Right lobe of liver (tissue), 6 donors: ENCODE measurements at regions not wholly inside any gene's neighbourhood (a gene's known extent, or its start where the extent isn't known, plus 50 kb on each side); places are given as distances from the start of the nearest gene placed in this dataset.

Experiments
- ATAC-seq, 4 donors: fragments of 200-7000 bp; cut with Tn5 transposase; one replicate each; pipeline ENCODE4 v1.9.1; 2020; ENCODE audit warnings: mild to moderate bottlenecking in 4 of 4, moderate library complexity in 4 of 4
- DNase-seq, 3 donors: peaks; one replicate each; pipeline ENCODE4 v3.0.0-alpha.2; 2020
- H3K27ac ChIP-seq, 3 donors: fragments of 200-600 bp; one replicate each; pipeline ENCODE4 v1.8.0; 2022
- H3K27me3 ChIP-seq, 2 donors: fragments of 200-600 bp; one replicate each; pipeline ENCODE4 v1.8.0; 2022
- H3K36me3 ChIP-seq, 4 donors: fragments of 200-600 bp; sonication (generic) in 1 of 4; one replicate each; pipeline versions ENCODE4 v1.5.1 to v1.8.0; 2017 to 2022; ENCODE audit warnings: control low read depth in 1 of 4
- H3K4me1 ChIP-seq, 4 donors: fragments of 200-600 bp; sonication (generic) in 1 of 4; one replicate each; pipeline versions ENCODE4 v1.5.1 to v1.8.0; 2017 to 2022; ENCODE audit warnings: control low read depth in 1 of 4
- H3K4me3 ChIP-seq, 3 donors: fragments of 200-600 bp; one replicate each; pipeline ENCODE4 v1.8.0; 2022
- H3K9me3 ChIP-seq, 4 donors: fragments of 200-600 bp; sonication (generic) in 1 of 4; one replicate each; pipeline versions ENCODE4 v1.5.1 to v1.8.0; 2017 to 2022; ENCODE audit warnings: control low read depth in 1 of 4
- POLR2A ChIP-seq: fragments of 450-650 bp; IDR thresholded peaks from one replicate; pipeline ENCODE4 v1.6.1; 2017; ENCODE audit warnings: antibody characterized with exemption, mild to moderate bottlenecking
- WGBS: methylation state at CpG from one replicate; pipeline ENCODE4 v1.1.6; 2018; ENCODE audit warnings: low coverage, low lambda C conversion rate; ENCODE audit not compliant: insufficient coverage; ENCODE audit errors: missing lambda C conversion rate; 5-methylcytosine and 5-hydroxymethylcytosine counted together
- intact Hi-C, 2 donors: fragments of 100-400 bp; cut with DNase I; formaldehyde crosslinking; loops; one replicate each; pipeline versions ENCODE4 v1.11.2 to v1.14.1; 2022
- TF ChIP-seq, protein P1 (sequence below), 4 donors: fragments of 200-600 bp in 3 of 4; fragments of 450-650 bp in 1 of 4; IDR thresholded peaks; one replicate each; pipeline versions ENCODE4 v1.5.1 to v1.8.0; 2016 to 2022; ENCODE audit warnings: antibody characterized with exemption in 4 of 4, mild to moderate bottlenecking in 2 of 4
- donor health status: DM: no; HTN: yes; CAD: no.
- donor health status: DM: no; HTN: no; CAD: no.
- donor health status: DM: no; HTN: no; CAD: no.
- donor health status: DM: no; HTN: yes; CAD: no.
- donor health status: DM: no; HTN: yes; CAD: no.

DNA sequence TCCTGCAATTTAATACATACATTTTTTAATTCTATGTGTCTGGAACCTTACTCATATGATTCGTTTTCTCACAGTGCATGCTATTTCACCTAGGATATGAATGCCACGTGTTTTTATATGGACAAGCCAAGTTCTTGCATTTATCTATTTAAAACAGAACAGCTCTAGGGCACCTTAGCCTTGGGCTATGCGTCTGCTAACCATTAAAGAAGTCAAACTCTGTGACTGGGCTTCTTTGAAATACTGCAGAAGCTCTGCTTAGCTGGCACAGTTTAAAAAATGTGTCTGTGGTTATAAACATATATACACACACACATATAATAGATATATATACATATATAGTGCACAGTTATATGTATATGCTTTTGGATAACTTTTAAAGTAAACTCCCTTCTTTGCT, 890.8 kb upstream of the KLHL29 start:
- DNase-seq: no peak
- Histone ChIP-seq H3K36me3 (no peaks in the 10 kb centered on the region), H3K4me1 (no peaks in the 10 kb centered on the region), H3K27me3 (no peaks in the 10 kb centered on the region), H3K27ac (no peak overlapping the region), H3K9me3 (no peaks in the 10 kb centered on the region), H3K4me3 (no peak overlapping the region)
- WGBS: 28% methylated on average over 3 of the region's 3 CpGs
- no peak for TF ChIP-seq POLR2A
- TF ChIP-seq, protein P1, sequence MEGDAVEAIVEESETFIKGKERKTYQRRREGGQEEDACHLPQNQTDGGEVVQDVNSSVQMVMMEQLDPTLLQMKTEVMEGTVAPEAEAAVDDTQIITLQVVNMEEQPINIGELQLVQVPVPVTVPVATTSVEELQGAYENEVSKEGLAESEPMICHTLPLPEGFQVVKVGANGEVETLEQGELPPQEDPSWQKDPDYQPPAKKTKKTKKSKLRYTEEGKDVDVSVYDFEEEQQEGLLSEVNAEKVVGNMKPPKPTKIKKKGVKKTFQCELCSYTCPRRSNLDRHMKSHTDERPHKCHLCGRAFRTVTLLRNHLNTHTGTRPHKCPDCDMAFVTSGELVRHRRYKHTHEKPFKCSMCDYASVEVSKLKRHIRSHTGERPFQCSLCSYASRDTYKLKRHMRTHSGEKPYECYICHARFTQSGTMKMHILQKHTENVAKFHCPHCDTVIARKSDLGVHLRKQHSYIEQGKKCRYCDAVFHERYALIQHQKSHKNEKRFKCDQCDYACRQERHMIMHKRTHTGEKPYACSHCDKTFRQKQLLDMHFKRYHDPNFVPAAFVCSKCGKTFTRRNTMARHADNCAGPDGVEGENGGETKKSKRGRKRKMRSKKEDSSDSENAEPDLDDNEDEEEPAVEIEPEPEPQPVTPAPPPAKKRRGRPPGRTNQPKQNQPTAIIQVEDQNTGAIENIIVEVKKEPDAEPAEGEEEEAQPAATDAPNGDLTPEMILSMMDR (IDR thresholded peaks at IDR 0.05): no peak
- no peak for ATAC-seq
- intact Hi-C loops: no loop called here

DNA sequence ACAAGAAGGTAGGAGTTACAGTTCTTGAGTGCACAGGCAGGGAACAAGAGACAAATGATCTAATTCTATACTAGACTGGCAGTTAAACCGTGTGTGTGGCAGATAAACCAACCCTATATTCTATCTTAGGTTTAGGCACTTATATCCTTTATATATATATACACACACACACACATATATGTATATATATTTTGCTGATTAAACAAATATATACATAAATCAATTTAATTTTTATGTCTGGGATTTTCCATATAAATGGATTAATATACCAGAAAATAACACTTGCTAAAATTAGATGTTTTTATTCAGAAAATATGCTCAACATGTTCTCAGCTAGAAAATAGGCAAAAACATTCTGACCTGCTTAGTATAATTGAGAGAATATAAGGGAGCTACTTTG, 887.9 kb upstream of the KLHL29 start:
- Histone ChIP-seq H3K4me3 (no peak overlapping the region), H3K36me3 (no peaks in the 10 kb centered on the region), H3K4me1 (no peaks in the 10 kb centered on the region), H3K27me3 (no peaks in the 10 kb centered on the region), H3K27ac (no peak overlapping the region), H3K9me3 (no peaks in the 10 kb centered on the region)
- WGBS: 56% methylated on average over 1 of the region's 1 CpG
- ATAC-seq (no peak), DNase-seq (no peak)
- TF ChIP-seq, protein P1 (IDR thresholded peaks at IDR 0.05): no peak
- intact Hi-C loops: no loop called here

DNA sequence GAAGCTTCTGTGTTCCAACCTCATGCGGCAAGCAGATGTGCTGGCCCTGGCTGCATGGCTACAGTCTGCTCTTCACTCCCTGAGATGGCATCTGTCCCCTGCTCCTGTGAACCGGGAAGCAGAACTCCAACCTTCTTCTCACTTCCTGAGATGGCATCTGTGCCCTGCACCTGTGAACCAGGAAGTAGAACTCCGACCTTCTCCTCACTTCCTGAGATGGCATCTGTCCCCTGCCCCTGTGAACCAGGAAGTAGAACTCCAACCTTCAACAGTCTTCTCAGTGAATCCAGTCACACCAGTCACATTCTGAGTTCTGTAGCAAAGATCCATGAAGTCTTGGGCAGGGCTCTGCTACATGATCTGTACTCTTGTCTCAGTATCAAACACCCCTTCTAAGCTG, 887.2 kb upstream of the KLHL29 start:
- 52% methylated on average over 3 of the region's 3 CpGs for WGBS
- H3K4me1 ChIP-seq: no peaks in the 10 kb centered on the region
- ATAC-seq: no peak
- TF ChIP-seq, protein P1 (IDR thresholded peaks at IDR 0.05): no peak
- TF ChIP-seq POLR2A: no peak
- no peaks in the 10 kb centered on the region for H3K36me3 ChIP-seq
- H3K4me3 ChIP-seq: no peak overlapping the region
- H3K27me3 ChIP-seq: no peaks in the 10 kb centered on the region
- H3K9me3 ChIP-seq: no peaks in the 10 kb centered on the region
- intact Hi-C loops: no loop called here
- DNase-seq: no peak
- H3K27ac ChIP-seq: no peak overlapping the region

DNA sequence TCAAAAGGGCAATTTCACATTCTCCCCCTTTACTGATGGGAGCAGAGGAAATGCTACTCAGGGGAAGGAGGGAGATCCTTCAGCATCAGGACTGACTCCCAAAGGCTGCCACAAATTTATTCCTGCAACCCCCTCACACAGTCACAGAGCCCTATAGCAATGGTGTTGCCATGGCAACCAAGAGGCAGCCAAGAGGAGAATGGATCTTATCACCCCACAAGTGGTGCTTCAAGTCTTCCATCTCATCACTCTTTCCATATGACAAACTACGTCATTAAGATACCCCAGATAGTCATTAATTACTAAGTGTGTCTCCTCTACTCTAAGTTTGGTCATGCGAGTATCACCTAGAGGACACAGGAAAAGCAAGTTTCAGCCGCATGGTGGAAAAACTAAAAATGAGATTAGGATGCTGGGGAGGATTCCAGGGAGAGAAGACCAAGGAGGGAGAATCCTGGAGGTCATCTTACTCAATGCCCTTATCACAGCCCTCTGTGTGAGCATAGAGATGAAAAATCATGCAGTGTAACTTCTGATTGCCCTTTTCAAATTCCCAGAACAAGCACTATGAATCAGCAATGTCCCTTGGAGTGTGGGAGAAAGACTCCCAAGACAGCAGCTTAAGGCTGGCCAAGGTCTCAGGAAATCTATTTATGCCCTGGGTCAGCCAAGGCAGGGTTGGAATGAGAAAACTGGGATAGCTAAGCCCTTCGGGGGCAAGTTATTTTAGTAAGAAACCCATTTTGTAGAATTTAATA, 885.7 kb upstream of the KLHL29 start:
- intact Hi-C loops: no loop called here
- Histone ChIP-seq H3K27ac (no peak overlapping the region), H3K9me3 (no peaks in the 10 kb centered on the region), H3K4me1 (no peaks in the 10 kb centered on the region), H3K4me3 (no peak overlapping the region), H3K36me3 (no peaks in the 10 kb centered on the region), H3K27me3 (no peaks in the 10 kb centered on the region)
- DNase-seq (no peak), ATAC-seq (peak in 3 of 4 donors; percentile 20 to 25 (median 24))
- WGBS: 50% methylated on average over 4 of the region's 4 CpGs
- TF ChIP-seq, protein P1 (IDR thresholded peaks at IDR 0.05): no peak

DNA sequence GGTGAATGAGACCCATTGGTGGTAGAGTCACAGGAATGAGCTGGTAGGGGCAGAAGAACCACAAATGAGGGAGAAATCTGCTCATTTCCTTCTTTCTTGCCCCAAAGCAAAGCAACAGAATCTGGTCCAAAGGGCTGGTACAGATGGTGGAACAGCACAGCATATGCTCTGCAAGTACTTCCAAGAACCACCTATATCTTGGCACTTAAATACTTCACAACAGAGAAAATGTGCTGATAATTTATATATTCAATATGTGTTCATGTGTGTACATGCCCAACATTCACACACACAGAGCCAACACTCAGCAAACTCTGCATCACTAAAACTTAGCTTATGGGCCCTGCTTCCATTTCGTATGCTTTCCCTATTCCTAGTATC, 884.4 kb upstream of the KLHL29 start:
- H3K36me3 ChIP-seq: no peaks in the 10 kb centered on the region
- H3K9me3 ChIP-seq: no peaks in the 10 kb centered on the region
- no peak overlapping the region for H3K27ac ChIP-seq
- intact Hi-C loops: no loop called here
- ATAC-seq (no peak), DNase-seq (no peak)
- H3K4me1 ChIP-seq: no peaks in the 10 kb centered on the region
- no peak for TF ChIP-seq POLR2A
- TF ChIP-seq, protein P1 (IDR thresholded peaks at IDR 0.05): no peak
- H3K4me3 ChIP-seq: no peak overlapping the region
- 47% methylated on average over 1 of the region's 1 CpG for WGBS
- H3K27me3 ChIP-seq: no peaks in the 10 kb centered on the region
